Middle frontal gyrus (tissue), 1 donor: ENCODE measurements at regions not wholly inside any gene's neighbourhood (a gene's known extent, or its start where the extent isn't known, plus 50 kb on each side); places are given as distances from the start of the nearest gene placed in this dataset.

Source experiments
- DNase-seq: peaks from one replicate; pipeline ENCODE4 v3.0.0-alpha.2; 2015; ENCODE audit warnings: low spot score; ENCODE audit errors: extremely low spot score

DNA sequence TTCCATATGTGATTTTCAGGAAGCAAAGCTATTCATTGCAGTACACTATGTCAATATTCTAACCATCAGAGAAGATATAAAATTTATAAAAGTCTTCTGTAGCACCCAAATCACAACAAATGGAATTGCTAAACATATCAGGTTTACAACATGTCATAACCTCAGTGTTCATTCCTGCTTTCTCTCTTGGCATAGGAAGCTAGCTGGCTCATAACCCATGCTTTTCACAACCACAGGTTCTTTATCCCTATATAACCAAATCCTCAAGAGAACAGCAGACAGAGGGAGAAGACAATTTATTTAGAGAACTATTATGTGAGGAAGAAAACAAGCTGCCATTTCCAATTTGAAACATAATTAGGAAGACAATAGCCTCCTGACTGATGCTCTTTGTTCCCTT is 997.0 kb upstream of the ACVR2A start:
- no peak for DNase-seq

- DNase-seq: no peak
Observed at GRCh38 chr2:146844226-146844990, 1000.4 kb upstream of the ACVR2A start.

DNA sequence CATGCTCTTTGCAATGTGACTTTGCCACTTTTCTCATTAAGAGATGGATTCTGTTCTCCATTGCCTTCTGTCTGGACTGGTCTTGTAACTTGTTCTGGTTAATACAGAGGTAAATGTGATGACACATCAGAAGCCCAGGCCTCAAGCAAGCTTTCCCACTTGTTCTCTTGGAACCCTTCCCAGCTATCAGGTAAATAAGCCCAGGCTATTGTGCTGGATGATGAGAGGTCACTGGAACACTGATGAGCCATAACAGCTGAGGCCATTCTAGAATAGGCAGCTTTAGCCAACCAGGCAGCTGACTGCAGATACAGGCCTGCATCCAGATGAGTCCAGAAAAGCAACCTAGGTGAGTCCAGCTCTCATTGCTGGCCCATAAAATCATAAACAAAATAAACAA is 1007.0 kb upstream of the ACVR2A start:
- no peak for DNase-seq

GRCh38 chr2:146826388-146826787 is 1018.4 kb upstream of the ACVR2A start:
- DNase-seq: no peak

- no peak for DNase-seq
Observed at GRCh38 chr2:146821836-146822316, 1023.0 kb upstream of the ACVR2A start.

GRCh38 chr2:146820672-146821071 is 1024.2 kb upstream of the ACVR2A start:
- DNase-seq: no peak

GRCh38 chr2:146818122-146818521 is 1026.7 kb upstream of the ACVR2A start:
- no peak for DNase-seq

GRCh38 chr2:146817613-146818012 is 1027.2 kb upstream of the ACVR2A start:
- no peak for DNase-seq

DNA sequence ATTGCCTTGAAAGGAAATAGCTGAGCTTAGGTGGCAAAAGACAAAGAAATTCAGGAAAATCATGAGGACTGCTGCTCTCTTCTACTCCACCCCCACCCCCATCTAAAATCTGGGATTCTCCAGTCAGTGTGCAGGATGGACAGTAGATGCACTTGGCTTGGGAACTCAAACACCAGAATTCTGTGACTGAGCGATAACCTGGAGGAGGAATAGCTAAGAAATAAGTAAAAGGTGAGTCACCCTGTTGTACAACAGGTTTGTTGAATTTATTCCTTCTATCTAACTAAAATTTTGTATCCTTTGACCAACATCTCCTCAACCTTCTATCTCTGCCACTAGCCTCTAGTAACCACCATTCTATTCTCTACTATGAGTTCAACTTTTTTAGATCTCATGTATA is 1029.9 kb upstream of the ACVR2A start:
- no peak for DNase-seq

GRCh38 chr2:146807568-146808168 is 1037.2 kb upstream of the ACVR2A start:
- no peak for DNase-seq

- no peak for DNase-seq
Observed at GRCh38 chr2:146806364-146807005, 1038.3 kb upstream of the ACVR2A start.

DNA sequence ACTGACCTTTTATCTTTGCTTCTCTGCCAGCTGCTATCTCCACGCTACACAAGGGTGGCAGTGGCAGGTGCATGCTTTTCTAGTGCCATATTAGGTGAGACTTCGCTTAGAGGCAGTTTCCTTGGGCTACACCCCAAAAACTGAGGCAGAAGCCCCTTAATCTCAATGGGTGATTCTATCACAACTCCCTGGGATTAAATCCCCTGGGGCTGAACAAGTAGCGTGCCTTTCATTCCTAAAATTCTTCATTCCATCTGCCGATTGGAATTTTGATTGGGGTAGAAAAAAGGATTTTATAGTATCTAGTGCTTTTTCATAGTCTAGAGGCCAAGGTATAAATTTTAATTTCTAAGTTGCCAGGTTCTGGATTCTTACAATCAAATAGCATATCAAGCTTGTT is 1040.5 kb upstream of the ACVR2A start:
- DNase-seq: no peak

DNA sequence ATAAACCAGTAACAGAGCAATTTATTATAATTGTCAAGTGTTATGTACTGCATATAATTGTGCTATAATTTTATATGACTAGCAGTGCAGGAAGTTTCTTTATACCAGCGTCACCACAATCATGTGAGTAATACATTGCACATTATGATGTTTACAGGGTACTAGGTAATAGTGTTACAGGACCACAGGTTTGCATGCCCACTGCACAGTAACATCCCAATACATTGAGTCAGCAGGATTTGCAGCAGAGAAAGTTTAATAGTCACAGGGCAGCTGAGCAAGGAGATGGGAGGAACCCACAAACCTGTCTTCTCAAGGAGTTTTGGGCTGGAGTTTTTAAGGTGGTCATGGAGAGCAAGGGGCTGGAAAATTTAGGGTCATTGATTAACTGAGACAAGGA is 1042.9 kb upstream of the ACVR2A start:
- no peak for DNase-seq

DNA sequence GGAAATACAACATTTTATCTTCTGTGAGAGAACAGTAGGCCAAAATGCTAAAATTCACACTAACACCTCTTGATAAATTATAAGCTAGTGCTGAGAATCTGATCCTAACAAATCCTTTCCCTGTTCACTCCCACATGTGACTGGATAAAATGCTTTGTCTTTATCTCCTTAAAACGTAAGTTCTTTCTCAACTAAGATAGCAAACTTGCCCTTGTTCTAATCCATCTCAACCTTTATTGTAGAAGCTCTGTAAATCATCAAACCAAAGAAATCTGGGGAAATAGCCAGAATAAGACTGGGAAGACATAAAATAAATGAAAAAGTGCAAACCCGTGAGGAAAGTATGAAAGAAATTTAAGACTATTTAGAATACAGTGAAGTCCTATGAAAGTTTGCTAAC is 1058.4 kb upstream of the ACVR2A start:
- no peak for DNase-seq

DNA sequence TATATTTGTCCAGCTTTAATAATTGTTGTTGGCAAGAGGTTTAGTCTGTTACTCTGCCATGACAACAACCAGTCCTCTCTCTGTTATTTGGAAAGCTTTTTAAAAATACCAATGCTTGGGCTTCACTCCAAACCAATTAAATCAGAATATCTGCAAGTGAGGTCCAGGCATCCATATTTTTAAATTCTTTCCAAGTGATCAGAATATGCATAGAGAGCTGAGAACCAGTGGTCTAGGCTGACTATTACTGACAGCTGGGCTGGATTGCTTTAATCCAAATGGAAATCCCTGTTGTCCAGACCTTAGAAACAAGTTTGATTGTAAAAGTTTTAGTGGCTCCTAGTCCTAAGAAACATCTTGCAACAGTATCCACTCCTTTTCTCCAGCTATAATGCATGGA is 1059.7 kb upstream of the ACVR2A start:
- no peak for DNase-seq

GRCh38 chr2:146784602-146785001 is 1060.2 kb upstream of the ACVR2A start:
- DNase-seq: no peak

GRCh38 chr2:146777181-146777580 is 1067.6 kb upstream of the ACVR2A start:
- DNase-seq: no peak

DNA sequence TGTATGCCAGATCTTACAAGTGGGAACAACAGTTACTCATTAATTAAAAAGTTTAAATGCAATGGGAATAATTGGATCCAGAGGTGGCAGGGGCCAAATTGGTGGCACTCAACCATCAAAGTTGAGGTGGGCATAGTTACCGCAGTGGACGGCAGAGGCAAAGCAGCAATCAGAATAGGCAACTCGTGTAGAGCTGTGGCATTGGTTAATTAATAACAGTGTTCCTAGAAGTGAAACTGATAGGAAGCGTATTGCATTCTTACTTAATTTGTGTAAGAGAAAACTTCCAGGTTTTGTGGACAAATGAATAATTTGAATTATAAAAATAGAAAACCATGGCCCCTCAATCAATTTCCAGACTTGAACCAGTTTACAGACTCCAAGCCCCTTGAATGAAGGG is 1068.2 kb upstream of the ACVR2A start:
- DNase-seq: no peak

GRCh38 chr2:146771531-146771930 is 1073.3 kb upstream of the ACVR2A start:
- DNase-seq: no peak

GRCh38 chr2:146764301-146764700 is 1080.5 kb upstream of the ACVR2A start:
- no peak for DNase-seq

DNA sequence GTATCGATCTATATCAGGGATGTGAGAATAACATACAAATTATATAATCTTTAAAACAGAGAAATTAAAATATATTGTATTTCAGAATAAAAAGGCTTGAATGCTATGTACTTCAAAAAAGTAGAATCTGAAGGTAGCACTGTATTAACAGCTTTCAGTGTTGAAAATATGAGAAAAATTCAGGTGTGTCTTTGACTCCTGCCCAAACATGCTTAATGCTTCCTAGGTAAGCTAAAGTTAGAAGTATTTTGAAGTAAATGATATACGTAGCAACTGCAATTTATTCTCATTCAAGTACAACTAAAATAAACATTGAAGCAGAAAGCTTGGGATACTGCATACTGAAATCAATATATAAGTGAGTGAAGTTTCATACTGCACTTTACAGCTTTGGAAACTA is 1082.0 kb upstream of the ACVR2A start:
- no peak for DNase-seq

DNA sequence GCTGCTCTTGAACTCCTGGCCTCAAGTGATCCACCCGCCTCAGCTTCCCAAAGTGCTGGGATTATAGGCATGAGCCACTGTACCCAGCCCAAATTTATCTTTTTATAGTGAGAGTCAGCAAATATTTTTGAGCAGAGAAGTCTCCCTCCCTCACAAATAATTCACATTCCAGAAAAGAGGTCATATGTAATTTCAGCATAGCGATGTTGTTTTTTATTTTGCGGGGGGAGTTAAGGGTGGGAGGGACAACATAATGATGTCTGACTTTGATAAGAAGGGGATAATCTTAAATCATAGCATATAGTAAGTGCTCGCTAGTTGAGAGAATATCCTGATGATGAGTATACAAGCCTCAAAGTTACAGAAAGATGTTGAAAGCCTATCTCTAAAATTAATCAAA is 1090.2 kb upstream of the ACVR2A start:
- no peak for DNase-seq

DNA sequence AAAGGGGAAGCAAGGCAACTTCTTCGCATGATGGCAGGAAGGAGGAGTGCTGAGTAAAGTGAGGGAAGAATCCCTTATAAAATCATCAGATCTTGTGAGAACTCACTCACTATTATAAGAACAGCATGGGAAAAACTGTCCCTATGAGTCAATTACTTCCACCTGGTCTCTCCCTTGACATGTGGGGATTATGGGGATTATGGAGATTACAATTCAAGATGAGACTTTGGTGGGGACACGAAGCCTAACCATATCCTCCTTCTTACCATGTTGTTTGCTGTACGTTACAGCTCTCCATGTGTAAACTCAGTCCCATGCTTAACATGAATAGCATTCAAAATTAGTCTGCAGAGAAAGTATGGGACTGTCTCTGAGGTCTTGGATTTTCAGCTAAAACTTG is 1096.8 kb upstream of the ACVR2A start:
- no peak for DNase-seq
